ENCODE measurements at regions not wholly inside any gene's neighbourhood (a gene's known extent, or its start where the extent isn't known, plus 50 kb on each side); places are given as distances from the start of the nearest gene placed in this dataset.
A peak's percentile ranks its signal among the peaks of the same experiment; 100 is the strongest.

GRCh38 chr3:182603501-182603900, 189.8 kb upstream of the ATP11B start:
- Histone ChIP-seq H3K36me3 (ENCODE audit: control insufficient read depth, insufficient read depth, low read length) (no peaks in the 10 kb centered on the region), H3K9me3 (ENCODE audit: control insufficient read depth, low read depth, low read length) (no peaks in the 10 kb centered on the region), H3K4me3 (ENCODE audit: low read length) (no peak overlapping the region), H3K27ac (ENCODE audit: low read length) (no peak overlapping the region), H3K4me1 (ENCODE audit: control insufficient read depth, insufficient read depth, low read length) (peaks cover 18% of the 10 kb centered on the region), H3K27me3 (ENCODE audit: control insufficient read depth, insufficient read depth, low read length) (no peaks in the 10 kb centered on the region)
- DNase-seq = no peak

- peak overlapping the region; percentile 40 for H3K27ac ChIP-seq (ENCODE audit: low read length)
Observed at GRCh38 chr3:182605882-182606611, 187.3 kb upstream of the ATP11B start.

GRCh38 chr3:182606905-182607504, 186.3 kb upstream of the ATP11B start:
- Histone ChIP-seq H3K27ac (ENCODE audit: low read length) (no peak overlapping the region), H3K9me3 (ENCODE audit: control insufficient read depth, low read depth, low read length) (no peaks in the 10 kb centered on the region), H3K4me3 (ENCODE audit: low read length) (no peak overlapping the region), H3K27me3 (ENCODE audit: control insufficient read depth, insufficient read depth, low read length) (no peaks in the 10 kb centered on the region), H3K4me1 (ENCODE audit: control insufficient read depth, insufficient read depth, low read length) (peaks cover 30% of the 10 kb centered on the region), H3K36me3 (ENCODE audit: control insufficient read depth, insufficient read depth, low read length) (no peaks in the 10 kb centered on the region)
- peak; percentile 23 to 38 for DNase-seq
- no CpG with 5 or more reads among the region's 2 CpGs for WGBS (ENCODE audit: insufficient coverage, low lambda C conversion rate)

More at GRCh38 chr3:182605882-182606611, 187.3 kb upstream of the ATP11B start:
- Histone ChIP-seq H3K9me3 (ENCODE audit: control insufficient read depth, low read depth, low read length) (no peaks in the 10 kb centered on the region), H3K36me3 (ENCODE audit: control insufficient read depth, insufficient read depth, low read length) (no peaks in the 10 kb centered on the region), H3K4me1 (ENCODE audit: control insufficient read depth, insufficient read depth, low read length) (peaks cover 30% of the 10 kb centered on the region), H3K4me3 (ENCODE audit: low read length) (no peak overlapping the region), H3K27me3 (ENCODE audit: control insufficient read depth, insufficient read depth, low read length) (no peaks in the 10 kb centered on the region)
- peak in 1 of 2 donors; percentile 14 for DNase-seq
- 40% methylated on average over 1 of the region's 5 CpGs for WGBS (ENCODE audit: insufficient coverage, low lambda C conversion rate)

GRCh38 chr3:182608832-182609231, 184.5 kb upstream of the ATP11B start:
- WGBS (ENCODE audit: insufficient coverage, low lambda C conversion rate) = no CpG with 5 or more reads among the region's 2 CpGs
- H3K27me3 ChIP-seq (ENCODE audit: control insufficient read depth, insufficient read depth, low read length) = no peaks in the 10 kb centered on the region
- no peak overlapping the region for H3K27ac ChIP-seq (ENCODE audit: low read length)
- DNase-seq = no peak
- H3K36me3 ChIP-seq (ENCODE audit: control insufficient read depth, insufficient read depth, low read length) = no peaks in the 10 kb centered on the region
- no peaks in the 10 kb centered on the region for H3K9me3 ChIP-seq (ENCODE audit: control insufficient read depth, low read depth, low read length)
- peaks cover 30% of the 10 kb centered on the region for H3K4me1 ChIP-seq (ENCODE audit: control insufficient read depth, insufficient read depth, low read length)
- H3K4me3 ChIP-seq (ENCODE audit: low read length) = no peak overlapping the region

- Histone ChIP-seq H3K36me3 (ENCODE audit: control insufficient read depth, insufficient read depth, low read length) (no peaks in the 10 kb centered on the region), H3K27me3 (ENCODE audit: control insufficient read depth, insufficient read depth, low read length) (no peaks in the 10 kb centered on the region), H3K27ac (ENCODE audit: low read length) (peak overlapping the region; percentile 0), H3K9me3 (ENCODE audit: control insufficient read depth, low read depth, low read length) (no peaks in the 10 kb centered on the region), H3K4me3 (ENCODE audit: low read length) (no peak overlapping the region), H3K4me1 (ENCODE audit: control insufficient read depth, insufficient read depth, low read length) (peaks cover 30% of the 10 kb centered on the region)
- no CpG with 5 or more reads among the region's 6 CpGs for WGBS (ENCODE audit: insufficient coverage, low lambda C conversion rate)
- DNase-seq = peak; percentile 12 to 45
Observed at GRCh38 chr3:182609575-182610156, 183.6 kb upstream of the ATP11B start.

GRCh38 chr3:182612332-182612731, 181.0 kb upstream of the ATP11B start:
- peaks cover 15% of the 10 kb centered on the region for H3K4me1 ChIP-seq (ENCODE audit: control insufficient read depth, insufficient read depth, low read length)
- H3K36me3 ChIP-seq (ENCODE audit: control insufficient read depth, insufficient read depth, low read length) = no peaks in the 10 kb centered on the region
- H3K9me3 ChIP-seq (ENCODE audit: control insufficient read depth, low read depth, low read length) = no peaks in the 10 kb centered on the region
- no CpG with 5 or more reads among the region's 3 CpGs for WGBS (ENCODE audit: insufficient coverage, low lambda C conversion rate)
- no peak overlapping the region for H3K27ac ChIP-seq (ENCODE audit: low read length)
- no peaks in the 10 kb centered on the region for H3K27me3 ChIP-seq (ENCODE audit: control insufficient read depth, insufficient read depth, low read length)
- no peak for DNase-seq
- H3K4me3 ChIP-seq (ENCODE audit: low read length) = no peak overlapping the region

- H3K4me3 ChIP-seq (ENCODE audit: low read length) = no peak overlapping the region
- H3K4me1 ChIP-seq (ENCODE audit: control insufficient read depth, insufficient read depth, low read length) = no peaks in the 10 kb centered on the region
- no peaks in the 10 kb centered on the region for H3K27me3 ChIP-seq (ENCODE audit: control insufficient read depth, insufficient read depth, low read length)
- H3K36me3 ChIP-seq (ENCODE audit: control insufficient read depth, insufficient read depth, low read length) = no peaks in the 10 kb centered on the region
- no peaks in the 10 kb centered on the region for H3K9me3 ChIP-seq (ENCODE audit: control insufficient read depth, low read depth, low read length)
- H3K27ac ChIP-seq (ENCODE audit: low read length) = no peak overlapping the region
- no peak for DNase-seq
- WGBS (ENCODE audit: insufficient coverage, low lambda C conversion rate) = no CpG with 5 or more reads among the region's 4 CpGs
Observed at GRCh38 chr3:182617500-182617899, 175.8 kb upstream of the ATP11B start.

- Histone ChIP-seq H3K9me3 (ENCODE audit: control insufficient read depth, low read depth, low read length) (no peaks in the 10 kb centered on the region), H3K27ac (ENCODE audit: low read length) (no peak overlapping the region), H3K27me3 (ENCODE audit: control insufficient read depth, insufficient read depth, low read length) (no peaks in the 10 kb centered on the region), H3K4me1 (ENCODE audit: control insufficient read depth, insufficient read depth, low read length) (no peaks in the 10 kb centered on the region), H3K4me3 (ENCODE audit: low read length) (no peak overlapping the region), H3K36me3 (ENCODE audit: control insufficient read depth, insufficient read depth, low read length) (no peaks in the 10 kb centered on the region)
- 67% methylated on average over 3 of the region's 8 CpGs for WGBS (ENCODE audit: insufficient coverage, low lambda C conversion rate)
- no peak for DNase-seq
Observed at GRCh38 chr3:182618085-182618732, 175.1 kb upstream of the ATP11B start.

GRCh38 chr3:182618981-182619591, 174.2 kb upstream of the ATP11B start:
- Histone ChIP-seq H3K27me3 (ENCODE audit: control insufficient read depth, insufficient read depth, low read length) (no peaks in the 10 kb centered on the region), H3K4me3 (ENCODE audit: low read length) (no peak overlapping the region), H3K27ac (ENCODE audit: low read length) (no peak overlapping the region), H3K9me3 (ENCODE audit: control insufficient read depth, low read depth, low read length) (no peaks in the 10 kb centered on the region), H3K36me3 (ENCODE audit: control insufficient read depth, insufficient read depth, low read length) (no peaks in the 10 kb centered on the region), H3K4me1 (ENCODE audit: control insufficient read depth, insufficient read depth, low read length) (no peaks in the 10 kb centered on the region)
- DNase-seq = no peak
- no CpG with 5 or more reads among the region's 9 CpGs for WGBS (ENCODE audit: insufficient coverage, low lambda C conversion rate)

GRCh38 chr3:182620723-182621434, 172.4 kb upstream of the ATP11B start:
- H3K36me3 ChIP-seq (ENCODE audit: control insufficient read depth, insufficient read depth, low read length) = no peaks in the 10 kb centered on the region
- H3K27ac ChIP-seq (ENCODE audit: low read length) = no peak overlapping the region
- DNase-seq = no peak
- H3K4me1 ChIP-seq (ENCODE audit: control insufficient read depth, insufficient read depth, low read length) = no peaks in the 10 kb centered on the region
- H3K9me3 ChIP-seq (ENCODE audit: control insufficient read depth, low read depth, low read length) = no peaks in the 10 kb centered on the region
- no peaks in the 10 kb centered on the region for H3K27me3 ChIP-seq (ENCODE audit: control insufficient read depth, insufficient read depth, low read length)
- no peak overlapping the region for H3K4me3 ChIP-seq (ENCODE audit: low read length)
